Choroid plexus epithelial cell (primary cell): ENCODE measurements at regions not wholly inside any gene's neighbourhood (a gene's known extent, or its start where the extent isn't known, plus 50 kb on each side); places are given as distances from the start of the nearest gene placed in this dataset.

Experiments used
- DNase-seq: peaks from one replicate; pipeline ENCODE4 v3.0.0-alpha.2; 2010; ENCODE audit warnings: low read depth
- H3K4me3 ChIP-seq: 2 replicates; pipeline ENCODE4 v1.5.1; 2011; ENCODE audit warnings: low read depth, mild to moderate bottlenecking, control low read depth, low read length, moderate library complexity
- CTCF ChIP-seq: conservative IDR thresholded peaks from 2 replicates; pipeline ENCODE4 v1.5.1; 2011; ENCODE audit warnings: low read depth, mild to moderate bottlenecking, control low read depth, inconsistent platforms, low read length, moderate library complexity

GRCh38 chr17:79545251-79546005, 65.4 kb downstream of the RBFOX3 start:
- no peak for DNase-seq
- TF ChIP-seq CTCF: no peak
- no peak overlapping the region for H3K4me3 ChIP-seq

- DNase-seq: no peak
- no peak overlapping the region for H3K4me3 ChIP-seq
- no peak for TF ChIP-seq CTCF
Measured at GRCh38 chr17:79544142-79544914, 66.5 kb downstream of the RBFOX3 start.

- TF ChIP-seq CTCF: no peak
- H3K4me3 ChIP-seq: no peak overlapping the region
- DNase-seq: no peak
Measured at GRCh38 chr17:79543531-79543930, 67.3 kb downstream of the RBFOX3 start.

GRCh38 chr17:79542718-79543117, 68.1 kb downstream of the RBFOX3 start:
- TF ChIP-seq CTCF: no peak
- DNase-seq: no peak
- H3K4me3 ChIP-seq: no peak overlapping the region

- no peak for TF ChIP-seq CTCF
- DNase-seq: no peak
- no peak overlapping the region for H3K4me3 ChIP-seq
Measured at GRCh38 chr17:79541056-79541850, 69.6 kb downstream of the RBFOX3 start.

GRCh38 chr17:79539944-79540705, 70.7 kb downstream of the RBFOX3 start:
- no peak overlapping the region for H3K4me3 ChIP-seq
- TF ChIP-seq CTCF: no peak
- no peak for DNase-seq
